ENCODE measurements at regions not wholly inside any gene's neighbourhood (a gene's known extent, or its start where the extent isn't known, plus 50 kb on each side); places are given as distances from the start of the nearest gene placed in this dataset.
"Not testable (repeated sequence)": the region's sequence is repeated elsewhere in the genome, so short reads cannot be mapped to it uniquely, and the experiment has no call there.

- DNase-seq = not testable (repeated sequence)
These were observed 264.0 kb downstream of the SMARCA2 start for GRCh38 chr9:2279138-2279537.

GRCh38 chr9:2281031-2281802 lies 266.1 kb downstream of the SMARCA2 start:
- DNase-seq = no peak

GRCh38 chr9:2281803-2282185 lies 266.6 kb downstream of the SMARCA2 start:
- no peak for DNase-seq

GRCh38 chr9:2284770-2285169 lies 269.6 kb downstream of the SMARCA2 start:
- no peak for DNase-seq

- DNase-seq = no peak
These were observed 270.5 kb downstream of the SMARCA2 start for GRCh38 chr9:2285416-2286332.

GRCh38 chr9:2286333-2286705 lies 271.2 kb downstream of the SMARCA2 start:
- no peak for DNase-seq

GRCh38 chr9:2286825-2287455 lies 271.8 kb downstream of the SMARCA2 start:
- DNase-seq = no peak

GRCh38 chr9:2288309-2288708 lies 273.2 kb downstream of the SMARCA2 start:
- DNase-seq = no peak

- DNase-seq = peak; percentile 52
These were observed 274.1 kb downstream of the SMARCA2 start for GRCh38 chr9:2289263-2289662.

GRCh38 chr9:2290382-2290781 lies 275.2 kb downstream of the SMARCA2 start:
- peak; percentile 59 for DNase-seq

- no peak for DNase-seq
These were observed 277.0 kb downstream of the SMARCA2 start for GRCh38 chr9:2291980-2292704.

GRCh38 chr9:2292733-2293132 lies 277.6 kb downstream of the SMARCA2 start:
- DNase-seq = no peak

- no peak for DNase-seq
These were observed 282.6 kb downstream of the SMARCA2 start for GRCh38 chr9:2297771-2298170.

GRCh38 chr9:2298217-2298616 lies 283.1 kb downstream of the SMARCA2 start:
- DNase-seq = no peak

GRCh38 chr9:2299156-2299842 lies 284.2 kb downstream of the SMARCA2 start:
- DNase-seq = no peak

- no peak for DNase-seq
These were observed 284.7 kb downstream of the SMARCA2 start for GRCh38 chr9:2299843-2300205.

- no peak for DNase-seq
These were observed 285.2 kb downstream of the SMARCA2 start for GRCh38 chr9:2300325-2300724.

- no peak for DNase-seq
These were observed 287.5 kb downstream of the SMARCA2 start for GRCh38 chr9:2302606-2303005.

- no peak for DNase-seq
These were observed 287.9 kb downstream of the SMARCA2 start for GRCh38 chr9:2303056-2303455.

GRCh38 chr9:2307480-2307879 lies 292.3 kb downstream of the SMARCA2 start:
- no peak for DNase-seq

GRCh38 chr9:2311920-2312319 lies 296.8 kb downstream of the SMARCA2 start:
- no peak for DNase-seq

- DNase-seq = no peak
These were observed 298.4 kb downstream of the SMARCA2 start for GRCh38 chr9:2313512-2313911.

Measured in retina (tissue), 1 donor.